ENCODE measurements at regions not wholly inside any gene's neighbourhood (a gene's known extent, or its start where the extent isn't known, plus 50 kb on each side); places are given as distances from the start of the nearest gene placed in this dataset.
"Not testable (repeated sequence)": the region's sequence is repeated elsewhere in the genome, so short reads cannot be mapped to it uniquely, and the experiment has no call there.

DNA sequence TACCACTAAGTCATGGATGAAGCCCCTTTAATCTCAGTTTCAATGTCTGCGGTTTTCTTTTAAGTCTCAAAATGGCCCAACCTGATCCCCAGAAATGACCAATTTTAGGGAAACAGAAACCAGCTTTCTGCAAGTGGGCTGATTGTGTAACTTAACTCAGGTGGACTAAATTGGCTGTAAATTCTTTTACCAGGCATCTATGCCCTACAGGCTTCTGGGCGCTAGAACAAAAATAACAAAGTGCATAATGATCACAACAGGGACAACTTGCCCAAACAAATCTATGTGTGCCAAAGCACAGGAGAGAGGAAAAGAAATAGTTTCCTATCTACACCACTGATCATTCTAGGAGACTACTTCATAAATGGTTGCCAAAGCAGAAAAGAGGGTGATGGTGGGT, 112.3 kb upstream of the SETBP1 start:
- Histone ChIP-seq H3K36me3 (ENCODE audit: control insufficient read depth in 4 of 4, insufficient read depth in 4 of 4, low read length in 3 of 4) (no peaks in the 10 kb centered on the region), H3K27ac (ENCODE audit: insufficient read depth in 1 of 2, low read depth in 1 of 2, low read length in 2 of 2, poor library complexity in 1 of 2, severe bottlenecking in 2 of 2) (no peak overlapping the region), H3K4me1 (ENCODE audit: control extremely low read depth in 1 of 4, control insufficient read depth in 4 of 4, insufficient read depth in 4 of 4, low read length in 3 of 4) (peaks cover 4 to 13% (median 7%) of the 10 kb centered on the region in 4 experiments), H3K9me3 (ENCODE audit: control extremely low read depth in 1 of 5, control insufficient read depth in 4 of 5, insufficient read depth in 2 of 5, low read depth in 1 of 5, low read length in 4 of 5) (peaks cover 0 to 3% (median 0%) of the 10 kb centered on the region in 5 experiments), H3K4me3 (ENCODE audit: control insufficient read depth in 1 of 7, extremely low read depth in 1 of 7, insufficient read depth in 4 of 7, low read depth in 2 of 7, low read length in 6 of 7) (no peak overlapping the region), H3K27me3 (replicated peaks in 2 of 5; ENCODE audit: control insufficient read depth in 4 of 5, insufficient read depth in 5 of 5, low read length in 4 of 5) (no peaks in the 10 kb centered on the region)
- 100% methylated on average over 1 of the region's 2 CpGs for WGBS (ENCODE audit: insufficient coverage)
- DNase-seq = no peak
- CTCF ChIA-PET = interaction anchor here (1.5 kb wide), 1 partner anchor 14 kb away, joined by 3 read pairs; no protein-coding TSS in a partner anchor
- POLR2A ChIA-PET = no interaction called here

DNA sequence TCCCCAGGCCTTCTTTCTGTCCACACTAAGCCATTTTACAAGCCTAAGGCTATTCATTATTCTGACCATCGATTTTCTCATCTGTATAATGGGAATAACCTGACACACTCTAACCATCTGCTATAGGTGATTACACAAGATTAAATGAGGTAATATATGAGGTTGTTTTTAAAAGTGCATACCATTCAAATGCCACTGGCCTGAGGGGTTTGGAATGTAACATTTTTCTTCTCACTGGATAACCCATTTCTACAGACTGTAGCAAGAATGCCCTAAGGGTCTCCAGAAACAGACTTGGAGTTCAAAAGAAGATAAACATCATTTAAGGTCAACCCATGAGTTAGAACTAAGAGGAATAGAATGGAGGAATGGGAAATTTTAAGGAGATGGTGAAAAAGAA, 111.7 kb upstream of the SETBP1 start:
- DNase-seq = no peak
- Histone ChIP-seq H3K4me3 (ENCODE audit: control insufficient read depth in 1 of 7, extremely low read depth in 1 of 7, insufficient read depth in 4 of 7, low read depth in 2 of 7, low read length in 6 of 7) (no peak overlapping the region), H3K36me3 (ENCODE audit: control insufficient read depth in 4 of 4, insufficient read depth in 4 of 4, low read length in 3 of 4) (no peaks in the 10 kb centered on the region), H3K9me3 (ENCODE audit: control extremely low read depth in 1 of 5, control insufficient read depth in 4 of 5, insufficient read depth in 2 of 5, low read depth in 1 of 5, low read length in 4 of 5) (peaks cover 0 to 3% (median 0%) of the 10 kb centered on the region in 5 experiments), H3K27me3 (replicated peaks in 2 of 5; ENCODE audit: control insufficient read depth in 4 of 5, insufficient read depth in 5 of 5, low read length in 4 of 5) (no peaks in the 10 kb centered on the region), H3K27ac (ENCODE audit: insufficient read depth in 1 of 2, low read depth in 1 of 2, low read length in 2 of 2, poor library complexity in 1 of 2, severe bottlenecking in 2 of 2) (no peak overlapping the region), H3K4me1 (ENCODE audit: control extremely low read depth in 1 of 4, control insufficient read depth in 4 of 4, insufficient read depth in 4 of 4, low read length in 3 of 4) (peaks cover 4 to 9% (median 7%) of the 10 kb centered on the region in 4 experiments)
- ChIA-PET POLR2A (no interaction called here), CTCF (no interaction called here)
- no CpG with 5 or more reads among the region's 1 CpG for WGBS (ENCODE audit: insufficient coverage)

DNA sequence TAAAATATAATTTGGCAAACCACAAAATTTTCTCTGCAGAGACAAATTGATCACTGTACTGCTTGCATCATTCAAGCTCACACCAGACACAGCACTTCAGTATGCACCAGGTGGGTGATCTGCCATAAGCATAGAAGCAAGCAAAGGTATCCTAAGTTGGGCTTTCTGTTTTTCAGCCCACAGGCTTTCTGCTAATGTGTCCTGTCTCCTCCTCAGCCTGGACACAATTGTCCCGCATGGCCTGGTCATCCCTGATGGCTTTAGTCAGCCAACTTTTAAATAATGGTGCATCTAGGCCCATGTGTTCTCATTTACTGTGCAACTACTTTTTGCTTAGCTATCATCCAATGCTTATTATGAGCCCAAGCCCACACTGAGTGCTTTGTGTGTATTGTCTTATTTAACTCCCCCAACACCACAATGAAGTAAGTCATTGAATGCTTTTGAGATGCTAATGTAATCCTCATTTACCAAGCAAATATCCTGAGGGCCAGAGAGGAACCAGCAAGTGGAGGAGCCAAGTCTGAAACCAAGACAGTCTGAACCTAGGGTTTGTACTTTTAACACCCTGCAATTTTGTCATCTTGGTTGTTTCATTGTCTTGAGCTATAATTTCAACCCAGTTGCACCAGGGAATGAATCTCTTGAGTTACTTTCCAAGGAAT, 111.2 kb upstream of the SETBP1 start:
- Histone ChIP-seq H3K36me3 (ENCODE audit: control insufficient read depth in 4 of 4, insufficient read depth in 4 of 4, low read length in 3 of 4) (no peaks in the 10 kb centered on the region), H3K27ac (ENCODE audit: insufficient read depth in 1 of 2, low read depth in 1 of 2, low read length in 2 of 2, poor library complexity in 1 of 2, severe bottlenecking in 2 of 2) (no peak overlapping the region), H3K4me1 (ENCODE audit: control extremely low read depth in 1 of 4, control insufficient read depth in 4 of 4, insufficient read depth in 4 of 4, low read length in 3 of 4) (peaks cover 4 to 9% (median 7%) of the 10 kb centered on the region in 4 experiments), H3K4me3 (ENCODE audit: control insufficient read depth in 1 of 7, extremely low read depth in 1 of 7, insufficient read depth in 4 of 7, low read depth in 2 of 7, low read length in 6 of 7) (no peak overlapping the region), H3K9me3 (ENCODE audit: control extremely low read depth in 1 of 5, control insufficient read depth in 4 of 5, insufficient read depth in 2 of 5, low read depth in 1 of 5, low read length in 4 of 5) (peaks cover 0 to 1% (median 0%) of the 10 kb centered on the region in 5 experiments), H3K27me3 (replicated peaks in 2 of 5; ENCODE audit: control insufficient read depth in 4 of 5, insufficient read depth in 5 of 5, low read length in 4 of 5) (no peaks in the 10 kb centered on the region)
- ChIA-PET POLR2A (no interaction called here), CTCF (no interaction called here)
- 100% methylated on average over 1 of the region's 1 CpG for WGBS (ENCODE audit: insufficient coverage)
- no peak for DNase-seq

DNA sequence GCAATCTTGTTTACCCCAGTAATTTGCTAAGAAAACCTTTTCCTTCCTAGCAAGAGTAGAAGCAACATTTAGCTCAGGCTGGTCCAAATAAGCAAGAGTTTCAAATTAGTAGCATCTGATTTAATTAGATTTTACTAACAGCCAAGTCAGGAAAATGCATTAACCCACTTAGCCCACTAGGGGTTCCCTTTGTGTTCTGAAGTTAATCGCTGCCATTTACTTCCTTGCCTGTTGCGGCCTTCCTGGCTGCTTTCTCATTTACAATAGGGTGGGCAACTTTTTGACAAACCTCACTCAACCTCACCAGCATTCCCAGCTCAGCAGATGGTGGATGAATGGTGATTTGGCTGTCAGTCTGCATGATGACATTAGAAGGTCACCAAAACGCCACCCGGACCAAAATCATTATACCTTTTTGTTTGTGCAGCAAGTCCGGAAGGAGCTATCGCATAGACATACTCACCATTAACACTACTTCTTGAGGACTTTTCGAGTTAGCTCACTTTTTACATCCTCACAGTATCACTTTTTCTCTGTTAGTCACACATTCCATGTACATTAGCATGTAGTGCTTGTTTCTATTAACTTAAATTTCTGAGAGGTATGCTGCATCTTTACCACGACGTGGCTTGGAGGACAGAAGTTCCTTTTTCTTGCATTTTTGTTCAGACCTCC, 101.5 kb upstream of the SETBP1 start:
- peaks cover 3 to 39% (median 14%) of the 10 kb centered on the region in 4 experiments for H3K4me1 ChIP-seq (ENCODE audit: control extremely low read depth in 1 of 4, control insufficient read depth in 4 of 4, insufficient read depth in 4 of 4, low read length in 3 of 4)
- H3K36me3 ChIP-seq (ENCODE audit: control insufficient read depth in 4 of 4, insufficient read depth in 4 of 4, low read length in 3 of 4) = no peaks in the 10 kb centered on the region
- no peak overlapping the region for H3K27ac ChIP-seq (ENCODE audit: insufficient read depth in 1 of 2, low read depth in 1 of 2, low read length in 2 of 2, poor library complexity in 1 of 2, severe bottlenecking in 2 of 2)
- CTCF ChIA-PET = interaction anchor here (0.7 to 1.2 kb wide), 4 partner anchors 10 to 29 kb away, joined by 3 to 5 read pairs (median 3); no protein-coding TSS in a partner anchor
- H3K27me3 ChIP-seq (replicated peaks in 2 of 5; ENCODE audit: control insufficient read depth in 4 of 5, insufficient read depth in 5 of 5, low read length in 4 of 5) = no peaks in the 10 kb centered on the region
- H3K9me3 ChIP-seq (ENCODE audit: control extremely low read depth in 1 of 5, control insufficient read depth in 4 of 5, insufficient read depth in 2 of 5, low read depth in 1 of 5, low read length in 4 of 5) = peaks cover 0 to 3% (median 0%) of the 10 kb centered on the region in 5 experiments
- DNase-seq = peak in 2 of 3 donors; percentile 23
- no peak overlapping the region for H3K4me3 ChIP-seq (ENCODE audit: control insufficient read depth in 1 of 7, extremely low read depth in 1 of 7, insufficient read depth in 4 of 7, low read depth in 2 of 7, low read length in 6 of 7)
- POLR2A ChIA-PET = no interaction called here
- WGBS (ENCODE audit: insufficient coverage) = 100% methylated on average over 1 of the region's 9 CpGs

DNA sequence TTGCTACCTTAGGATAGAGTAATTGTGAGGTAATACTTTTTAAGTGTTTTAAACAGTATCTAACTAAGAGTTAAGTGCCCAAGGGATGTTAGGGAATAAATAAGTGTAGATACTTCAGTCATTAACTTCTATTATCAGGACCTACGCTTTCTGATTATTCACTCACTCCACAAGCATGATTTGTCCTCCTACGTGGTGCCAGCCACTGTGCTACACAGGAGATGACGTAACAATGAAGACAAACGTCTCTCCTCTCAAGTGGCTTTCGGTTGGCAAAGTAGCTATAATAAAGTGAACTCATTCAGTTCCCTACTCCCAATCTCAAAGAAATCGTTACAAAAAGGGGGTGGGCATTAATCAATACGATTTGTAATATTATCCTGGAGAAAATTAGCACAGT, 100.9 kb upstream of the SETBP1 start:
- Histone ChIP-seq H3K36me3 (ENCODE audit: control insufficient read depth in 4 of 4, insufficient read depth in 4 of 4, low read length in 3 of 4) (no peaks in the 10 kb centered on the region), H3K27me3 (replicated peaks in 2 of 5; ENCODE audit: control insufficient read depth in 4 of 5, insufficient read depth in 5 of 5, low read length in 4 of 5) (no peaks in the 10 kb centered on the region), H3K4me3 (ENCODE audit: control insufficient read depth in 1 of 7, extremely low read depth in 1 of 7, insufficient read depth in 4 of 7, low read depth in 2 of 7, low read length in 6 of 7) (no peak overlapping the region), H3K9me3 (ENCODE audit: control extremely low read depth in 1 of 5, control insufficient read depth in 4 of 5, insufficient read depth in 2 of 5, low read depth in 1 of 5, low read length in 4 of 5) (peaks cover 0 to 3% (median 0%) of the 10 kb centered on the region in 5 experiments), H3K4me1 (ENCODE audit: control extremely low read depth in 1 of 4, control insufficient read depth in 4 of 4, insufficient read depth in 4 of 4, low read length in 3 of 4) (peaks cover 3 to 37% (median 14%) of the 10 kb centered on the region in 4 experiments), H3K27ac (ENCODE audit: insufficient read depth in 1 of 2, low read depth in 1 of 2, low read length in 2 of 2, poor library complexity in 1 of 2, severe bottlenecking in 2 of 2) (no peak overlapping the region)
- ChIA-PET POLR2A (interaction anchor here (0.7 kb wide), 1 partner anchor 72 kb away, joined by 3 read pairs; no protein-coding TSS in a partner anchor), CTCF (interaction anchor here (0.7 to 1.2 kb wide), 5 partner anchors 10 to 29 kb away, joined by 3 to 5 read pairs (median 3); no protein-coding TSS in a partner anchor)
- WGBS (ENCODE audit: insufficient coverage) = no CpG with 5 or more reads among the region's 7 CpGs
- DNase-seq = no peak

DNA sequence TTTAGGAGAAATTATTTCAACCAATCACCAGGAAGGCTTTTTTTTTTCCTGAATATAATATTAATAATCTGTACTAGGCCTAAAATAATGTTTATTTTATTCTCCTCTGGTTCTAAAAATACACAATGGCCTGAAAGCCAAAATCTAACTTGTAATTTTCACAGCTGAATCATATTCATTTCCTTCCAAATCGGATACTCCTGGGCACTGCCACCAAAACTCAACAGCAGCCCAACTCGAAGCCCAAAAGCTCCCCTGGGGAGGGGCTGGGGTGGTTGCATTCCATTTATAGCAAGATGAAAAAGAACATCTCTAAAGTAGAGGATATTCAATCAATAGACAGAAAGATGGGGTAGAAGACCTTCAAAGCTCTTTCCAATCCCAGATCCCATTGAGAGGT, 100.5 kb upstream of the SETBP1 start:
- no peaks in the 10 kb centered on the region for H3K27me3 ChIP-seq (replicated peaks in 2 of 5; ENCODE audit: control insufficient read depth in 4 of 5, insufficient read depth in 5 of 5, low read length in 4 of 5)
- POLR2A ChIA-PET = interaction anchor here (0.7 kb wide), 1 partner anchor 72 kb away, joined by 3 read pairs; no protein-coding TSS in a partner anchor
- H3K4me3 ChIP-seq (ENCODE audit: control insufficient read depth in 1 of 7, extremely low read depth in 1 of 7, insufficient read depth in 4 of 7, low read depth in 2 of 7, low read length in 6 of 7) = no peak overlapping the region
- CTCF ChIA-PET = interaction anchor here (0.9 kb wide), 1 partner anchor 16 kb away, joined by 3 read pairs; no protein-coding TSS in a partner anchor
- H3K36me3 ChIP-seq (ENCODE audit: control insufficient read depth in 4 of 4, insufficient read depth in 4 of 4, low read length in 3 of 4) = no peaks in the 10 kb centered on the region
- DNase-seq = no peak
- peaks cover 3 to 33% (median 13%) of the 10 kb centered on the region in 4 experiments for H3K4me1 ChIP-seq (ENCODE audit: control extremely low read depth in 1 of 4, control insufficient read depth in 4 of 4, insufficient read depth in 4 of 4, low read length in 3 of 4)
- no CpG with 5 or more reads among the region's 2 CpGs for WGBS (ENCODE audit: insufficient coverage)
- peaks cover 0 to 3% (median 0%) of the 10 kb centered on the region in 5 experiments for H3K9me3 ChIP-seq (ENCODE audit: control extremely low read depth in 1 of 5, control insufficient read depth in 4 of 5, insufficient read depth in 2 of 5, low read depth in 1 of 5, low read length in 4 of 5)
- H3K27ac ChIP-seq (ENCODE audit: insufficient read depth in 1 of 2, low read depth in 1 of 2, low read length in 2 of 2, poor library complexity in 1 of 2, severe bottlenecking in 2 of 2) = no peak overlapping the region

DNA sequence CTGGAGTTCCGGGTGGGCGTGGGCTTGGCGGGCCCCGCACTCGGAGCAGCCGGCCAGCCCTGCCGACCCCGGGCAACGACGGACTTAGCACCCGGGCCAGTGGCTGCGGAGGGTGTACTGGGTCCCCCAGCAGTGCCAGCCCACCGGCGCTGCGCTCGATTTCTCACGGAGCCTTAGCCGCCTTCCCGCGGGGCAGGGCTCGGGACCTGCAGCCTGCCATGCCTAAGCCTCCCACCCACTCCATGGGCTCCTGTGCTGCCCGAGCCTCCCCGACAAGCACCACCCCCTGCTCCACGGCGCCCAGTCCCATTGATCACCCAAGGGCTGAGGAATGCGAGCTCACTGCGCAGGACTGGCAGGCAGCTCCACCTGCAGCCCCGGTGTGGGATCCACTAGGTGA, 99.9 kb upstream of the SETBP1 start:
- peaks cover 0 to 27% (median 9%) of the 10 kb centered on the region in 4 experiments for H3K4me1 ChIP-seq (ENCODE audit: control extremely low read depth in 1 of 4, control insufficient read depth in 4 of 4, insufficient read depth in 4 of 4, low read length in 3 of 4)
- H3K9me3 ChIP-seq (ENCODE audit: control extremely low read depth in 1 of 5, control insufficient read depth in 4 of 5, insufficient read depth in 2 of 5, low read depth in 1 of 5, low read length in 4 of 5); H3K4me3 ChIP-seq (ENCODE audit: control insufficient read depth in 1 of 7, extremely low read depth in 1 of 7, insufficient read depth in 4 of 7, low read depth in 2 of 7, low read length in 6 of 7); DNase-seq; H3K27me3 ChIP-seq (replicated peaks in 2 of 5; ENCODE audit: control insufficient read depth in 4 of 5, insufficient read depth in 5 of 5, low read length in 4 of 5); H3K36me3 ChIP-seq (ENCODE audit: control insufficient read depth in 4 of 4, insufficient read depth in 4 of 4, low read length in 3 of 4); H3K27ac ChIP-seq (ENCODE audit: insufficient read depth in 1 of 2, low read depth in 1 of 2, low read length in 2 of 2, poor library complexity in 1 of 2, severe bottlenecking in 2 of 2); POLR2A ChIA-PET: not testable (repeated sequence)
- WGBS (ENCODE audit: insufficient coverage) = 97% methylated on average over 23 of the region's 28 CpGs
- CTCF ChIA-PET = interaction anchor here (0.9 kb wide), 1 partner anchor 15 kb away, joined by 3 read pairs; no protein-coding TSS in a partner anchor
